ENCODE measurements at regions not wholly inside any gene's neighbourhood (a gene's known extent, or its start where the extent isn't known, plus 50 kb on each side); places are given as distances from the start of the nearest gene placed in this dataset.
"Not testable (repeated sequence)": the region's sequence is repeated elsewhere in the genome, so short reads cannot be mapped to it uniquely, and the experiment has no call there.

DNA sequence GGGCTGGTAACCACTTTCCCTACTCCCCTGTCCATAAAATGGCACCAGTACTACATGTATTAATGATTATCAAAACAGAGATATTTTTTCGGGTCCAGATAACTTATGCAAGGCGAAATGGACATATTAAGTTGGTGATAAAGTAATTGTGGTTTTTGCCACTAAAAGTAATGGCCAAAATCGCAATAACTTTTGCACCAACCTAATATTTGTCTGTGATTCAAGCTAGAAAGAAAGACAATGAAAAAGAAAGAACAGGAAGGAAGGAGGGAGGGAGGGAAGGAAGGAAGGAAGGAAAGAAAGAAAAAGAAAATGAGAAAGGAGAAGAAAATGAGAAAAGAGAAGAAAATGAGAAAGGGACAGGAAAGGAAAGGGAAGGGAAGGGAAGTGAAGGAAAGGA lies 922.9 kb downstream of the TBC1D32 start:
- DNase-seq (no peak), ATAC-seq (no peak)
- intact Hi-C loops (cut with micrococcal nuclease) = no loop called here

DNA sequence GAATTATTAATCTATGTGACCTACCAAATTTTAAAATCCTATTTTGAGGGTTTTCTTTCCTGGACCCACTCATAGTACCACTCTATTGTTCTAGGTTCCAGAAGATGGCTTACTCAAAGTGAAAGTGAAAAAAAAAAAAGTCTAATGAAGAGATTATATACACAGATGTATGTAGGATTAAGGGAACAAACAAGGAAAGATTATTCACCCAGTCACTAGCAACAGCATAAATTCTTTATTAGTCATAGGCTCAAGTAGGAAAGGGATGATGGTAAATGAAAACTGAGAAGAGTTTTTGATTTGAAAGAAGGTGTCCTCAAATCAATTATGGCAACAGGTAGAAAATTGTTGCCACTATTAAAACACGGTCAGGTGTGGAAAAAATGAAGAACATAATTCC lies 923.7 kb downstream of the TBC1D32 start:
- DNase-seq (no peak), ATAC-seq (no peak)
- intact Hi-C loops (cut with micrococcal nuclease) = no loop called here

DNA sequence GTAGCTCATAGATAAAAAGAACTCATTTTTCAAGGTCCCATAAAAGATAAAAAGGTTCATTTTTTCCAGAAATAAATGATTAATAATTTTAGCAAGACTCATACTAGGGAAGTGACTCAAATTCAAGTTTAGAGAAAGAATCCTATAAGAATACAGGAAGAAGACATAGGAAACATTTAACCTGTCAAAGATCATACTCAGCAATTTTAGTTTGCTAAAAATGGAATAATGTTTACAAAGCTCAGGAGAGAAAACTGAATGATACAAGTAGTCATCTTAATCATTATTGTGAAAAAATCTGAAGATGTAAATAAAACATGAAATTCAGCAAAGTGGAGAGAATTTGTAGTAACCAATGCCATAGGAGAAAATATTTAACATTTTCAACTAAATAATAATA lies 926.6 kb downstream of the TBC1D32 start:
- no peak for ATAC-seq
- intact Hi-C loops (cut with micrococcal nuclease) = no loop called here

DNA sequence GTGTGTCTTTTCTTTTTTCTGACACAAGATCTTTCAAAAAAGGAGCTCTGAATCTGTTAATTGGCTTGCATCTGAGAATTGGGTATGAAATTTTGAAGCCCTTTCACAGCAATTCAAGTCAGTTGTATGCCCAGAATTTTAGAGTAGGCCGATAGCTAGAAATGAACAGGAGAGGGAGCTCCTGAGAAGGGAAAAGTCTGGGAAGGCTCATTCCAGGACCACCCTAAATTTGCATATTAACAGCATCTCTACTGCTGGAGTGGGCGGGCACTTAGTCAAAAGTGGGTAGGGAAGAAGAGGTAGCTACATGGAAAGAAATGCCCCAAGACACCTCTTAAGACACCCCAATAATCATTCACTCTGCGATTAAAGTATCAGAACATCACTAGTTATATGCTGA lies 928.3 kb downstream of the TBC1D32 start:
- DNase-seq = no peak
- ATAC-seq = no peak
- intact Hi-C loops (cut with micrococcal nuclease) = no loop called here

More for the DNA sequence above, 926.6 kb downstream of the TBC1D32 start:
- no peak for DNase-seq

DNA sequence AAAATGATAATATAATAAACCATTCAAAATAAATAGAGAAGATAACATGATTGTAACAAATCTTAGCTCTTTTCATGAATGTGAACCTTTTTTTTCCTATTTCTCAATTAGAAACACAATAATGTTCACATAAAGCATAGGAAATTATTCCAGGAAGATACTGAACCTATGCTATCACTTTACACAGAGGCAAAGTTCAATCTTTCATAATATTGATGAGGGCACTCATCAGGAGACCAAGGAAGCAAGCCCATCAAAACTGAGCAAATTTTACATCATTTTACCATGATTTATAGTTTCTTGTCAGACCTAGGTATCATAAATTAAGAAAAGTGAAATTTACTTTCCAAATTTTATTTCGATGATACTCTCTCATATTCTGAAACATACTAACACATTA lies 938.5 kb downstream of the TBC1D32 start:
- intact Hi-C loops (cut with micrococcal nuclease) = no loop called here
- ATAC-seq (no peak), DNase-seq (no peak)

DNA sequence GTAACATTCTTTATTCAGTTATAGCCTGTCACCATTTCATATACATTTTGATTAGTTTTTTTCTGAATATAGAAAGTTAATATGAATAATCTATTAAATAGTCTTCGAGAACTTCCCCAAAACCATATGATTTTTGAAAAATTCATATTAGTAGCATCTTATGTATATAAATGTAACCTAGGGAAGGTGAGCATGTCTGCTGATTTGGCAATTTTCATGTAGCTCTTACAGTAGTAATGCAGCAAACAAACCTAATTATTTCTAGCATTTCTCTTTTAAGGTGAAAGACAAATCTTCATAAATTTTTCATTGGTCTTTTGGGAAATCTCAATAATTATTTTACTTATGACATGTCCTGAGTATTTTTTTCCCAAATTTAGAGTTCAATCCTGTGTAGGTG lies 939.0 kb downstream of the TBC1D32 start:
- intact Hi-C loops (cut with micrococcal nuclease) = no loop called here
- ATAC-seq (no peak), DNase-seq (no peak)

DNA sequence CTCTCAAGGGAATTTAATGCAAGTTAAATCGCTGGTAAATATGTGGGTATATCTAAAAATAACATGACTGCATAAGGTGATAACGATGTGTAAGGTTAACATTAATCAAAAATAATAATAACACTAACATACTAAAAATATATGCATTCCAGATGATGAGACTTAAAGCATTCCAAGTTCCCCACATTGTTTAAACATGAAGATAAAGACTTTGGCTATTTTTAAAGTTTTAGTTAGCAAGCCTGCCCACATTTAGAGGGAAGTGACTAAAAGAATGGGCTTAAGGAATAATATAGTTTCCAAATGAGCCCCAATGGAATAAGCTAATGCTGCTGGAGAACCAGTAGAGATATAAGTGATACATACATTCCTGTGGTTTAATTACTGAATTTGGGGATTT lies 941.3 kb downstream of the TBC1D32 start:
- ATAC-seq (no peak), DNase-seq (no peak)
- intact Hi-C loops (cut with micrococcal nuclease) = no loop called here

DNA sequence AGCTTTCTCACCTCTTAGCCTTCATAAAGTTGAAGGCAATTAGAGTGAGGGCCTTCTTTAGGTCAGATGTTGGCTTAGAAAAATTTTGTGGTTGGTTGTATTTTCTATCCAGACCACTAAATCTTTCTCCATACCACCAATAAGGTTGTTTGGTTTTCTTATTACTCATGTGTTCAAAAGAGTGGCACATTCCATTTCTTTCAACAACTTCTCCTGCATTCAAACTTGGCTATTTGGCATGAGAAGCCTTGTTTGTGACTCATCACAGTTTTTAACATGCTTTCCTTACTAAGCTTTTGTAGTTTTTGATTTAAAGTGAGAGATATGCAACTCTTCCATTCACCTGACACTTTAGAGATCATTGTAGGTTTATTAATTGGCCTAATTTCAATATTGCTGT lies 949.6 kb downstream of the TBC1D32 start:
- intact Hi-C loops (cut with micrococcal nuclease) = no loop called here

DNA sequence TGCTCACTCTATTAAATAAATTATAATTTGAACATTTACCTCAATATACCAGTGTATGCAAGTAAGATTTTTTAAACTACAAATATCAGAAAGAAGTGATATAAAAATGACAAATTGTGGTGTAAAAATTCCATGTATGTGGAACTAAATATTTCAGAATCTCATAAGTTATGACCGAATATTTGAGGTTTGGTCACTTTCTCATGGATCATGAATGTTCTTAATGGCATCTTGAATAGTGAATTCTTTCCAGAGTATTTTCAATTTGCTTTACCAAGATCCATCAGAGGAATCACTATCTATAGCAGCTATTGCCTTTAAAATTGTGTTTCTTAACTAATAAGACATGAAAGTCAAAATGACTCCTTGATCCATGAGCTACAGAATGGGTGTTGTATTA lies 950.6 kb downstream of the TBC1D32 start:
- intact Hi-C loops (cut with micrococcal nuclease) = no loop called here
- DNase-seq (no peak), ATAC-seq (no peak)

More for the DNA sequence above, 949.6 kb downstream of the TBC1D32 start:
- ATAC-seq (no peak), DNase-seq (no peak)

DNA sequence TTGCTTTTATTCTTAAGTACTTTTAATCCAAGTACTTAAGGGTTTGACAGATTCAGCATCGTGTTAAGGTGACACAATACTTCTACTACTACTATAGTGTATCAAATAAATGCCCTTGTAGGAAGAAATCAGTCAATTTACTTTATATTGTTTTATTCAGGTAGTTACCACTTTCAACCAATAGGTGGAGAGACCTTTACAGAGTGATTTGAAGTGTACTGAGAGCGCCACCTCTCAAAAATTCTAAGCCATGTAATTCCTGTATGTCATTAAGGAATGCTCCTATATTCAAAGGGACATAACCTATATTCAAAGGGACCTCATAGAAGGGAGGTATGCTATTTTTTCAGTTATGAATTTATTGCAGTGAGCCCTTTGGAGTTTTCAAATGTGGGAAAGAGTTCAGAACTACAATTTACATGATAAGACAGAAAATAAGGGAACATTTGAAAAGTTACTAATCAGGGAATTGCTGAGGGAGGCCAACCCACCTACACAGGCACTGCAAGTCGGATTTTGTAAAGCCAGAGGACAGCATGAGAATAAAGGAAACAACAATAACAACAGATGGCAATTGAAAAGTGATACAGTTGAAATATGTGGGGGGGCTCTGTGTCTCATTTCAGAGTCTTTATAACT lies 955.6 kb downstream of the TBC1D32 start:
- DNase-seq = no peak
- intact Hi-C loops (cut with micrococcal nuclease) = no loop called here
- no peak for ATAC-seq

DNA sequence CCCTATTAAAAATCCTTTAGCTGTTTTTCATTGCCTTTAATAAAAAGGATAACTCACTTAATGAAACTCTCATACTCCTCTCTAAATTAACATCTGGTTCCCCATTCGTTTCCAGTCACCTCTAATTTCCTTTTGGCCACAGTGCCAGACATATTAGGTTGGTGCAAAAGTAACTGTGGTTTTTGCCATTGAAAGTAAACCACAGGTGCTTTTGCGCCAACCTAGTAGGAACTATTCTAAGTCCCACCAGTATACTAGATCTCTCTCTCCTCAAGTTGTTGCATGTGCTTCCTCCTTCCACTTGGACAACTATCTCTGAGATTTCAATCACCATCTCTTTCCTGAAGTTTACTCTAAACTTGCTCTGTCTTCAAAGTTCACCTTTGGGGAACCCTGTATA lies 961.1 kb downstream of the TBC1D32 start:
- intact Hi-C loops (cut with micrococcal nuclease) = no loop called here
- ATAC-seq (no peak), DNase-seq (no peak)

DNA sequence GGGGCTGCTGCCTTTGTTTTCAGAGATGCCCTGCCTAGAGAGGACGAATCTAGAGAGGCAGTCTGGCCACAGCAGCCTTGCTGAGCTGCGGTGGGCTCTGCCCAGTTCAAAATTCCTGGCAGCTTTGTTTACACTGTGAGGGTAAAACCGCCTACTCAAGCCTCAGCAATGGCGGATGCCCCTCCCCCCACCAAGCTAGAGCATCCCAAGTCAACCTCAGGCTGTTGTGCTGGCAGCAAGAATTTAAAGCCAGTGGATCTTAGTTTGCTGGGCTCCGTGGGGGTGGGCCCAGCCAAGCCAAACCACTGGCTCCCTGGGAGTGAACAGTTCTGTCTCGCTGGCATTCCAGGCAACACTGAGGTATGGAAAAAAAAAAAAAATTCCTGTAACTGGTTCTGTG lies 970.9 kb downstream of the TBC1D32 start:
- DNase-seq = no peak
- ATAC-seq = no peak
- intact Hi-C loops (cut with micrococcal nuclease) = no loop called here

DNA sequence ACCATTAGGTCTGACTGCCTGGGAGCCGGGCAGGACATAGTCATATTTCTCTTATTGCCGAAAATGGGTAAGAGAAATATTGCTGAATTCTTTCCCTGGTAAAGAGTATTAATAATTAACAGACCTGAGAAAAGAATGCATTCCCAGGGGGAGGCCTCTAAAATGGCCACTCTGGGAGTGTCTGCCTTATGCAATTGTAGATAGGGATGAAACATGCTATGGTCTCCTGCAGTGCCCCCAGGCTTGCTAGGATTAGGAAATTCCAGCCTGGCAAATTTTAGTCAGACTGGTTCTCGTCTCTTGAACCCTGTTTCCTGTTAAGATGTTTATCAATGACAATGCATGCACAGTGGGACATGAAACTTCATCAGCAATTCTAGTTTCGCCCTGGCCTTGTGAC lies 975.7 kb downstream of the TBC1D32 start:
- DNase-seq; ATAC-seq; intact Hi-C loops (cut with micrococcal nuclease): not testable (repeated sequence)

DNA sequence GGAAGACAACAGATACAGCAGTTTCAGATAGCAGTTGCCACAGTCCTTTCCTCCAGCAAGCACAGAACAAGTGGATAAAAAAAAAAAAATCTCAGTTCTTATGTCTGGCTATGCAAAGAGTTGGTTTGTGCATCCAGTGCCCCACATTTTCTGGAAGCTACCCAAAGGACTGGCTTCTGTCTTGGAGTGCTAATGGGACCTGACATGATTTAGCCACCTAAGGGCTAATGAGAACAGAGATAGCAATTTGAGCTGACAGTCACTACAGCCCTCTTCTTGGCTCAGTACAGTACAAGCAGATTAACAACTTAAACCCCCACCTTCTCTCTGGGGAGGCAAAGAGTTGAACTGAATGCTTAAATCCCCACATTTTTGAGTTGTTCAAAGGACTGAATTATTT lies 976.8 kb downstream of the TBC1D32 start:
- no peak for DNase-seq
- peak; percentile 54 for ATAC-seq
- intact Hi-C loops (cut with micrococcal nuclease) = no loop called here

DNA sequence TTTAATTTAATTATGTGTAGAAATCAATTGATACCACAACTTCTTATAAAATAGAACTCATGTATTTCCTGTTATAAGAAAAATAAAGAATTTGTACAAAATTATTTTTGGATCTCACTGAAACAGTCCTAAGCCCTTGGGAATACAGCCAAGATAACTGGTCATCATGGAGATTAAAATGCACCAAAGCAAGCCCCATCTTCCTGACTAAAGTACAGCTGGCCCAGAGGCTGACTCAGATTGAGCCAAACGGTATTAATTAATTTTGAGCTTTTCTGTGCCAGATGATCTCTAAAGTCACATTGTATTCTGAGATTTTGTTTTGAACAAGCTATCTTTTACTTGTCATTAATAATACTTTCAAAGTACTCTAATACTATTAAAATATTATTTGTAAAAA lies 978.5 kb downstream of the TBC1D32 start:
- intact Hi-C loops (cut with micrococcal nuclease) = no loop called here
- ATAC-seq = peak; percentile 39
- no peak for DNase-seq

DNA sequence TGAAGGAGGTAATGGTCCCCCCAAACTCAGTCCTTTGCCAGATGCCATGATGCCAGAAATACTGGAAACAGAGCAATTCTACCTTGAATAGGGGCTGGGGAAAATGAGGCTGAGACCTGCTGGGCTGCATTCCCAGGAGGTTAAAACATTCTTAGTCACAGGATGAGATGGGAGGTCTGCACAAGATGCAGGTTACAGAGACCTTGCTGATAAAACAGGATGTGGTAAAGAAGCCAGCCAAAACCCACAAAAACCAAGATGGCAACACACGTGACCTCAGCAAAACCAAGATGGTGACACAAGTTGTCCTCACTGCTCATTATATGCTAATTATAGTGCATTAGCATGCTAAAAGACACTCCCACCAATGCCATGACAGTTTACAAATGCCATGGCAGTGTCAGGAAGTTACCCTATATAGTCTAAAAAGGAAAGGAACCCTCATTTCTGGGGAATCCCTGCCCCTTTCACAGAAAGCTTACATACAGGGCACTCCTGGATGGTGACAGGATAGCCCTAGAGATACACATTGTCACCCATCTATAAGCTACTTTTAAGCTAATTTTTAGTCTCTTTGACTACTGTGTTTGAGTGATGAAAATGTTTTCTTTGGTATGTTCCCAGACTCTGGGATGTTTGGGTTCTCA lies 979.7 kb downstream of the TBC1D32 start:
- DNase-seq = no peak
- intact Hi-C loops (cut with micrococcal nuclease) = no loop called here
- no peak for ATAC-seq

DNA sequence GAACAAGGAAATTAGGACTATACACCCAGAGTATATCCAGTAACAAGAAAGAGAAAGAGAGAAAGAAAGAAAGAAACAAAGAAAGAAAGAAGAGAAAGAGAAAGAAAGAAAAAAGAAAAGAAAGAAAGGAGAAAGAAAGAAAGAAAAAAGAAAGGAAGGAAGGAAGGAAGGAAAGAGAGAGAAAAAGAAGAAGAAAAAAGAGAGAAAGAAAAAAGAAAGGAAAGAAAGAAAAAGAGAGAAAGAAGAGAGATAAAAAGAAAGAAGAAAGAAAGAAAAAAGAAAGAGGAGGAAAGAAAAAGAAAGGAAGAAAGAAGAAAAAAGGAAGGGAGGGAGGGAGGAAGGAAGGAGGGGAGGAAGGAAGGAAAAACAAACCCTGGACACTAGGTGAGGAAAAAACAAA lies 981.8 kb downstream of the TBC1D32 start:
- DNase-seq (no peak), ATAC-seq (no peak)
- intact Hi-C loops (cut with micrococcal nuclease) = no loop called here

DNA sequence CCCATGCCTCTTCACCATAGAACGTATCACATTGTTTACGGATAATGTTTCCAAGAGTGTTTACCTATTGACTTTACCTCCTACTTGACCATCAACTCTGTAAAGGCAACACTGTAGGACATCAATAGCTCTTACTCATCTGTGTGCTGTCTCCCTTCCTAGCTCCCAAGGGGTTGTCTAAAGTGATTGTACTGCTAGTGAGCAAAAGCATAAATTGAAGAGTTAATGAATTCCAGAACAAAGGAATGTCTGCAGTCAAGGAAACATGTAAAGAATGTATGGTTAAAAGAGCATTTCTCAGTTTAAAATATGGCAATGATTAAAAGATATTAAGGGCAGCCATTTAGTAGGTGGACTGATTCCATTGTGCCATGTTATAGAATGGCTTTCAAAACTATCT lies 985.4 kb downstream of the TBC1D32 start:
- intact Hi-C loops (cut with micrococcal nuclease) = no loop called here
- no peak for DNase-seq

DNA sequence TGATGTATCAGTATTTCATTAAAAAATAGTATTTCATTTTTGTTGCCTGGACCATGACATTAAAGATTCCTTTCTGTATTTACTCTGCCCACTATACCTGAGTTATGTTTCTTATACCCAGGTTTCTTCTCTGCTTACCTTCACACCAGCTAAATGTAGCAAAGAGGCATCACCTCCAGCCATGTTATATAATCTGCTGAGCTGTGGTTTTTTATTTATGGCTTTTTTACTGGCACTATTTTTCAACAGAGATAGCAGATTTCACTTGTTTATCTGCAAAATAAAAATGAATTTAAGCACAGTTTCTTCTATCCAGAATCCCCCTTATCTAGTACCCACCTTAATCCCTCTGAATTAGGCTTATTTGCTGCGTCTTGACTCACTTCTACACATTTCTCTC lies 979.0 kb upstream of the MAN1A1 start:
- intact Hi-C loops (cut with micrococcal nuclease) = no loop called here
- ATAC-seq (no peak), DNase-seq (no peak)

More for the DNA sequence above, 985.4 kb downstream of the TBC1D32 start:
- ATAC-seq = no peak

DNA sequence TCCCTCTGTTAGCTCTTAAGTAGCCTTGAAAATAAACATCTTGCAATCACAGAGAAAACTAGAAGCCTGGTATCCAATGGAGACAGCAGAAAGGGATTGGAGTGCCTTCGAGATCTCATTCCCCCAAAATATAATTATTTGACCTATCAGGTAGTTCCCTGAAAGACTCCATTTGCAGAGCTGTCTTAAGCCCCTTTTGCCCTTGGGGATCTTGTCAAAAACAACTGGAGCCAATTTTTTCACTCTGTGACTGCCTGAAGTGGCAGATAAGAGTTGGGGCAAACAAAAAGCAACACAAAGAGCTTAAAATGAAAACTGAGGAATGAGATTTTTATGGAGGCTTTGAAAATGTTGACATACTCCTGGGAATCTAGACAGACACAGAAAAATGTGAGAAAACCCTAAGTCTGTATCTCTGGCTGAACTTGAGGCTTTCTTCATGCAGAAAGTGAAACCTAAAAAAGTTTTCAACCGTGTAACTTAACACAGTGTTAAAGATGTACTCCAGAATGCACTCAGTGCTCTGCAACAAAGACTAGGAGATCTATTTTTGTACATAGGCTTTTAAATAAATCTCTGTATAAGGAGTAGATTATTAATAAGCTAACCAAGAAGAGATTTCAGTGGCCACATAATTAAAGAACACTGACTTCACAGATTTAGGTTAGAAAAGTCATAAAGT lies 971.1 kb upstream of the MAN1A1 start:
- no peak for ATAC-seq
- DNase-seq = no peak
- intact Hi-C loops (cut with micrococcal nuclease) = no loop called here

DNA sequence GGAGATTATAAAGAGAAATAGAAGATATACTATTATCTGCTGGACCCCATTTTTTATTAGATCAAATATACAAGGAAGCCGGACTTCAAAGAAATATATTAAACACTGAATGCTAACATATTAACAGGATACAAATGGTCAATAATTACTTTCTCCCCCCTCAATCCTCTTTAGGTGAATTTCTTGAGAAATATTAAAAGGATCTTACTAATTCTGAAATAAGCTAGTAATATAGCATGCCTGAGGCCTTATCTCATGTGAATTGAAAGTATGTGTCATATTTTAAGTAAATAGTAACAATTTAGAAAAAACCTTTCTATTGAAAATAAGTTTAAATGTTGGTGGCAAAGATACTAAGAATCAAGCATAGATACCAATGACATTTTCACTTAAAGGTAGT lies 954.7 kb upstream of the MAN1A1 start:
- DNase-seq = no peak
- intact Hi-C loops (cut with micrococcal nuclease) = no loop called here
- ATAC-seq = no peak
